OCI-LY1 (cell line): ENCODE measurements at regions not wholly inside any gene's neighbourhood (a gene's known extent, or its start where the extent isn't known, plus 50 kb on each side); places are given as distances from the start of the nearest gene placed in this dataset.

Source experiments
- H2AFZ ChIP-seq: fragments of 200-600 bp; sonication (generic), shearing (Covaris generic); 2 replicates; pipeline ENCODE4 v1.6.0; 2014; ENCODE audit warnings: antibody characterized with exemption, mild to moderate bottlenecking, low read length
- H3F3A ChIP-seq: fragments of 200-600 bp; sonication (generic), shearing (Covaris generic); 2 replicates; pipeline ENCODE4 v1.6.0; 2014; ENCODE audit warnings: mild to moderate bottlenecking, antibody characterized with exemption, low read length, moderate library complexity; ENCODE audit not compliant: insufficient read depth
- H3K27ac ChIP-seq: fragments of 200-600 bp; sonication (generic); 2 replicates; pipeline ENCODE4 v1.5.1; 2014; ENCODE audit warnings: low read length, mixed run types, mild to moderate bottlenecking, low read depth; ENCODE audit not compliant: poor library complexity, severe bottlenecking
- H3K27me3 ChIP-seq: fragments of 200-600 bp; sonication (generic); 2 replicates; pipeline ENCODE4 v1.6.0; 2014; ENCODE audit warnings: antibody characterized with exemption, mild to moderate bottlenecking, low read length, moderate library complexity; ENCODE audit not compliant: insufficient read depth
- H3K36me3 ChIP-seq: fragments of 200-600 bp; sonication (generic); 2 replicates; pipeline ENCODE4 v1.6.1; 2014; ENCODE audit warnings: mild to moderate bottlenecking, antibody characterized with exemption, low read length, moderate library complexity, mixed read lengths; ENCODE audit not compliant: insufficient read depth
- H3K4me1 ChIP-seq: fragments of 200-600 bp; sonication (generic); 2 replicates; pipeline ENCODE4 v1.5.1; 2014; ENCODE audit warnings: mild to moderate bottlenecking, low read length, moderate library complexity; ENCODE audit not compliant: insufficient read depth, severe bottlenecking
- H3K4me2 ChIP-seq: fragments of 200-600 bp; sonication (generic), shearing (Covaris generic); 2 replicates; pipeline ENCODE4 v1.6.1; 2014; ENCODE audit warnings: low read length
- H3K4me3 ChIP-seq: fragments of 200-600 bp; sonication (generic); 2 replicates; pipeline ENCODE4 v1.5.1; 2014; ENCODE audit warnings: low read length, low read depth, mild to moderate bottlenecking, mixed read lengths; ENCODE audit not compliant: poor library complexity, severe bottlenecking
- H3K79me2 ChIP-seq: fragments of 200-600 bp; shearing (Covaris generic); 2 replicates; pipeline ENCODE4 v1.6.1; 2016; ENCODE audit warnings: mixed run types, low read length, mixed read lengths; ENCODE audit not compliant: insufficient read depth
- H3K9ac ChIP-seq: fragments of 200-600 bp; sonication (generic), shearing (Covaris generic); 2 replicates; pipeline ENCODE4 v1.6.1; 2014; ENCODE audit warnings: mild to moderate bottlenecking, low read length, mixed read lengths
- H3K9me2 ChIP-seq: fragments of 200-600 bp; sonication (generic), shearing (Covaris generic); 2 replicates; pipeline ENCODE4 v1.6.1; 2014; ENCODE audit warnings: low read depth, mild to moderate bottlenecking, low read length, mixed read lengths
- H3K9me3 ChIP-seq: fragments of 200-600 bp; shearing (Covaris generic); 2 replicates; pipeline ENCODE4 v1.6.1; 2014; ENCODE audit warnings: low read length, mixed read lengths
- H4K20me1 ChIP-seq: fragments of 200-600 bp; sonication (generic), shearing (Covaris generic); 2 replicates; pipeline ENCODE4 v1.6.0; 2016; ENCODE audit warnings: mild to moderate bottlenecking, low read length; ENCODE audit not compliant: insufficient read depth
- CTCF ChIP-seq: fragments of 200-600 bp; sonication (generic), shearing (Covaris generic); IDR thresholded peaks from 2 replicates; pipeline ENCODE4 v1.5.1; 2017; ENCODE audit warnings: mild to moderate bottlenecking, antibody characterized with exemption, low read length, moderate library complexity, mixed read lengths
- EZH2 ChIP-seq: fragments of 200-600 bp; sonication (generic), shearing (Covaris generic); IDR thresholded peaks from 2 replicates; pipeline ENCODE4 v1.8.0; 2017; ENCODE audit warnings: borderline replicate concordance, mixed run types, mild to moderate bottlenecking, antibody characterized with exemption, low read length, moderate library complexity, mixed read lengths

- Histone ChIP-seq H3K4me2 (no peak overlapping the region), H3K4me3 (no peak overlapping the region), H3F3A (no peaks in the 10 kb centered on the region), H3K79me2 (no peaks in the 10 kb centered on the region), H3K9ac (no peak overlapping the region), H3K4me1 (no peaks in the 10 kb centered on the region), H4K20me1 (no peaks in the 10 kb centered on the region), H2AFZ (no peak overlapping the region), H3K27me3 (no peaks in the 10 kb centered on the region; the same call in 1 of the 2 replicates), H3K9me3 (no peaks in the 10 kb centered on the region), H3K36me3 (no peaks in the 10 kb centered on the region), H3K27ac (no peak overlapping the region), H3K9me2 (no peaks in the 10 kb centered on the region)
- no peak for TF ChIP-seq CTCF
- no peak for TF ChIP-seq EZH2
Observed at GRCh38 chr13:29943686-29944085, 93.3 kb upstream of the UBL3 start.

GRCh38 chr13:29943273-29943672 is 92.9 kb upstream of the UBL3 start:
- H3F3A ChIP-seq = no peaks in the 10 kb centered on the region
- H3K9me3 ChIP-seq = no peaks in the 10 kb centered on the region
- no peaks in the 10 kb centered on the region for H4K20me1 ChIP-seq
- no peak overlapping the region for H3K9ac ChIP-seq
- H3K4me1 ChIP-seq = no peaks in the 10 kb centered on the region
- no peak overlapping the region for H3K4me3 ChIP-seq
- TF ChIP-seq EZH2 (no peak), CTCF (no peak)
- H3K36me3 ChIP-seq = no peaks in the 10 kb centered on the region
- H3K4me2 ChIP-seq = no peak overlapping the region
- H3K27me3 ChIP-seq = no peaks in the 10 kb centered on the region; the same call in 1 of the 2 replicates
- no peak overlapping the region for H2AFZ ChIP-seq
- no peak overlapping the region for H3K27ac ChIP-seq
- H3K79me2 ChIP-seq = no peaks in the 10 kb centered on the region
- H3K9me2 ChIP-seq = no peaks in the 10 kb centered on the region

GRCh38 chr13:29940715-29941114 is 90.3 kb upstream of the UBL3 start:
- no peaks in the 10 kb centered on the region for H3F3A ChIP-seq
- no peaks in the 10 kb centered on the region for H3K9me2 ChIP-seq
- H3K4me3 ChIP-seq = no peak overlapping the region
- TF ChIP-seq EZH2 = no peak
- no peak for TF ChIP-seq CTCF
- no peaks in the 10 kb centered on the region; the same call in 1 of the 2 replicates for H3K27me3 ChIP-seq
- H2AFZ ChIP-seq = no peak overlapping the region
- no peaks in the 10 kb centered on the region for H3K36me3 ChIP-seq
- H3K79me2 ChIP-seq = no peaks in the 10 kb centered on the region
- H3K4me1 ChIP-seq = no peaks in the 10 kb centered on the region
- H3K9ac ChIP-seq = no peak overlapping the region
- no peak overlapping the region for H3K4me2 ChIP-seq
- H3K9me3 ChIP-seq = no peaks in the 10 kb centered on the region
- no peak overlapping the region for H3K27ac ChIP-seq
- H4K20me1 ChIP-seq = no peaks in the 10 kb centered on the region
